ENCODE measurements at regions not wholly inside any gene's neighbourhood (a gene's known extent, or its start where the extent isn't known, plus 50 kb on each side); places are given as distances from the start of the nearest gene placed in this dataset.
"Not testable (repeated sequence)": the region's sequence is repeated elsewhere in the genome, so short reads cannot be mapped to it uniquely, and the experiment has no call there.

- TF ChIP-seq EP300 (IDR thresholded peaks at IDR 0.05; ENCODE audit: borderline replicate concordance in 1 of 2, control insufficient read depth in 1 of 2, low read depth in 2 of 2, low read length in 2 of 2) = no peak
- no peak for TF ChIP-seq ZNF622 (IDR thresholded peaks at IDR 0.05)
Measured at GRCh38 chr6:51200676-51201075, 382.0 kb downstream of the TFAP2B start (continued).

GRCh38 chr6:51202653-51203052, 384.0 kb downstream of the TFAP2B start:
- H3K79me2 ChIP-seq (ENCODE audit: control insufficient read depth, insufficient read depth, low read length); in situ Hi-C loops (cut with MboI); BruUV-seq (replicated peaks); H4K20me1 ChIP-seq (ENCODE audit: control insufficient read depth, insufficient read depth); H3K4me1 ChIP-seq (ENCODE audit: control insufficient read depth, insufficient read depth, low read length); H3K9me3 ChIP-seq (replicated peaks; ENCODE audit: control insufficient read depth, insufficient read depth, low read length); SMC1A ChIA-PET (ENCODE audit: uncharacterized antibody, unreplicated experiment); RAD21 ChIA-PET (ENCODE audit: unreplicated experiment); H3K36me3 ChIP-seq (ENCODE audit: control insufficient read depth in 2 of 2, insufficient read depth in 2 of 2, low read length in 1 of 2); POLR2A ChIA-PET; H3K27me3 ChIP-seq (replicated peaks in 1 of 2; ENCODE audit: control insufficient read depth in 2 of 2, insufficient read depth in 2 of 2, low read length in 1 of 2); H3K9ac ChIP-seq (ENCODE audit: control insufficient read depth, insufficient read depth, low read length); H3K27ac ChIP-seq (ENCODE audit: control insufficient read depth, insufficient read depth); ATAC-seq; intact Hi-C loops (cut with micrococcal nuclease; ENCODE audit: unreplicated experiment); H3K4me2 ChIP-seq (ENCODE audit: control insufficient read depth, insufficient read depth); H2AFZ ChIP-seq (ENCODE audit: control insufficient read depth, low read depth, low read length); CTCF ChIA-PET; FAIRE-seq; DNase-seq (ENCODE audit: low read depth, low spot score); H3K4me3 ChIP-seq: not testable (repeated sequence)
- 88% methylated on average over 11 of the region's 13 CpGs for WGBS (ENCODE audit: insufficient coverage, insufficient replicate concordance, low lambda C conversion rate, missing lambda C conversion rate)

GRCh38 chr6:51203504-51203903, 384.8 kb downstream of the TFAP2B start:
- BruUV-seq (replicated peaks) = no TSS peak
- CTCF ChIA-PET = no interaction called here
- Histone ChIP-seq H3K36me3 (ENCODE audit: control insufficient read depth in 2 of 2, insufficient read depth in 2 of 2, low read length in 1 of 2) (no peaks in the 10 kb centered on the region), H3K4me1 (ENCODE audit: control insufficient read depth, insufficient read depth, low read length) (no peaks in the 10 kb centered on the region), H3K4me2 (ENCODE audit: control insufficient read depth, insufficient read depth) (no peak overlapping the region), H3K4me3 (no peak overlapping the region), H3K9me3 (replicated peaks; ENCODE audit: control insufficient read depth, insufficient read depth, low read length) (no peaks in the 10 kb centered on the region), H2AFZ (ENCODE audit: control insufficient read depth, low read depth, low read length) (no peak overlapping the region), H3K27ac (ENCODE audit: control insufficient read depth, insufficient read depth) (no peak overlapping the region), H3K27me3 (replicated peaks in 1 of 2; ENCODE audit: control insufficient read depth in 2 of 2, insufficient read depth in 2 of 2, low read length in 1 of 2) (no peaks in the 10 kb centered on the region), H4K20me1 (ENCODE audit: control insufficient read depth, insufficient read depth) (no peaks in the 10 kb centered on the region), H3K9ac (ENCODE audit: control insufficient read depth, insufficient read depth, low read length) (no peak overlapping the region), H3K79me2 (ENCODE audit: control insufficient read depth, insufficient read depth, low read length) (no peaks in the 10 kb centered on the region)
- DNase-seq (ENCODE audit: low read depth, low spot score) (no peak), FAIRE-seq (no peak), ATAC-seq (no peak)
- TF ChIP-seq MYB (IDR thresholded peaks at IDR 0.05; ENCODE audit: borderline replicate concordance, low read depth, low read length) (no peak), TCF12 (IDR thresholded peaks at IDR 0.05; ENCODE audit: low read depth, low read length) (no peak), SPI1 (IDR thresholded peaks at IDR 0.05; ENCODE audit: borderline replicate concordance, insufficient read depth, low read depth, low read length) (no peak), DPF2 (IDR thresholded peaks at IDR 0.05) (no peak), ZZZ3 (IDR thresholded peaks at IDR 0.05; ENCODE audit: control insufficient read depth, insufficient read length, low read depth) (no peak)
- WGBS (ENCODE audit: insufficient coverage, insufficient replicate concordance, low lambda C conversion rate, missing lambda C conversion rate) = 0% methylated on average over 1 of the region's 1 CpG
- SMC1A ChIA-PET (ENCODE audit: uncharacterized antibody, unreplicated experiment) = no interaction called here
- POLR2A ChIA-PET = no interaction called here
- in situ Hi-C loops (cut with MboI) = no loop called here
- intact Hi-C loops (cut with micrococcal nuclease; ENCODE audit: unreplicated experiment) = no loop called here
- RAD21 ChIA-PET (ENCODE audit: unreplicated experiment) = no interaction called here

GRCh38 chr6:51206686-51207085, 388.0 kb downstream of the TFAP2B start:
- in situ Hi-C loops (cut with MboI); RAD21 ChIA-PET (ENCODE audit: unreplicated experiment); SMC1A ChIA-PET (ENCODE audit: uncharacterized antibody, unreplicated experiment); H3K79me2 ChIP-seq (ENCODE audit: control insufficient read depth, insufficient read depth, low read length); ATAC-seq; H3K27me3 ChIP-seq (replicated peaks in 1 of 2; ENCODE audit: control insufficient read depth in 2 of 2, insufficient read depth in 2 of 2, low read length in 1 of 2); BruUV-seq (replicated peaks); H3K4me2 ChIP-seq (ENCODE audit: control insufficient read depth, insufficient read depth); POLR2A ChIA-PET; H4K20me1 ChIP-seq (ENCODE audit: control insufficient read depth, insufficient read depth); H3K27ac ChIP-seq (ENCODE audit: control insufficient read depth, insufficient read depth); H3K36me3 ChIP-seq (ENCODE audit: control insufficient read depth in 2 of 2, insufficient read depth in 2 of 2, low read length in 1 of 2); H2AFZ ChIP-seq (ENCODE audit: control insufficient read depth, low read depth, low read length); CTCF ChIA-PET; intact Hi-C loops (cut with micrococcal nuclease; ENCODE audit: unreplicated experiment); H3K4me1 ChIP-seq (ENCODE audit: control insufficient read depth, insufficient read depth, low read length); H3K4me3 ChIP-seq; FAIRE-seq; H3K9me3 ChIP-seq (replicated peaks; ENCODE audit: control insufficient read depth, insufficient read depth, low read length); H3K9ac ChIP-seq (ENCODE audit: control insufficient read depth, insufficient read depth, low read length); DNase-seq (ENCODE audit: low read depth, low spot score): not testable (repeated sequence)
- 0% methylated on average over 5 of the region's 5 CpGs for WGBS (ENCODE audit: insufficient coverage, insufficient replicate concordance, low lambda C conversion rate, missing lambda C conversion rate)

Data from GM12878 (cell line).